Esophagus squamous epithelium (tissue), 4 donors: ENCODE measurements at regions not wholly inside any gene's neighbourhood (a gene's known extent, or its start where the extent isn't known, plus 50 kb on each side); places are given as distances from the start of the nearest gene placed in this dataset.

ENCODE experiments used
- POLR2A ChIP-seq, 4 donors: fragments of 450-650 bp; IDR thresholded peaks; one replicate each; pipeline ENCODE4 v1.6.1; 2017; ENCODE audit warnings: antibody characterized with exemption in 4 of 4, mild to moderate bottlenecking in 4 of 4, moderate library complexity in 3 of 4
- TF ChIP-seq, protein P1 (sequence below), 6 experiments: fragments of 450-650 bp in 4 of 6; fragments of 200-600 bp in 2 of 6; sonication (generic) in 2 of 6; IDR thresholded peaks; one replicate each; pipeline ENCODE4 v1.5.1; 2016 to 2019; ENCODE audit warnings: antibody characterized with exemption in 6 of 6, mild to moderate bottlenecking in 4 of 6, moderate library complexity in 4 of 6

DNA sequence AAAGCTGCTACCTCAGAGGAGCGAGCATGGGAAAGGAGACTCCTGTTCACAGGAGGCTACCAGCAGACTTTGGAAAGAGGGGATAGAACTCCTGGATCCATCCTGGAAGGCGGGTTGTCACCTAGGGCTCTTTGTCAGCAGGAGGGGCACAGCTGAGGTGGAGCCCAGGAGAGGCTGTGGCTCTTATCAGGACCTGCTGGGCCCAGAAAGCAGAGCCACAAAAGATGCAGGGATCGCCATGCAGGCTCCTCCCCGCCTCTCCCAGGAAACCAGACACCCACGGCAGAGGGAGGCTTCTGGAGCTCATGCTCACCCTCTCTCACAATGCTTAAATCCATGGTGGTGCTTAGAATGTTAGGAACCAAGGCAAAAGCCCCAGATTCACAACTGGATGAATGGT, 994.2 kb downstream of the UQCRFS1 start:
- TF ChIP-seq, protein P1, sequence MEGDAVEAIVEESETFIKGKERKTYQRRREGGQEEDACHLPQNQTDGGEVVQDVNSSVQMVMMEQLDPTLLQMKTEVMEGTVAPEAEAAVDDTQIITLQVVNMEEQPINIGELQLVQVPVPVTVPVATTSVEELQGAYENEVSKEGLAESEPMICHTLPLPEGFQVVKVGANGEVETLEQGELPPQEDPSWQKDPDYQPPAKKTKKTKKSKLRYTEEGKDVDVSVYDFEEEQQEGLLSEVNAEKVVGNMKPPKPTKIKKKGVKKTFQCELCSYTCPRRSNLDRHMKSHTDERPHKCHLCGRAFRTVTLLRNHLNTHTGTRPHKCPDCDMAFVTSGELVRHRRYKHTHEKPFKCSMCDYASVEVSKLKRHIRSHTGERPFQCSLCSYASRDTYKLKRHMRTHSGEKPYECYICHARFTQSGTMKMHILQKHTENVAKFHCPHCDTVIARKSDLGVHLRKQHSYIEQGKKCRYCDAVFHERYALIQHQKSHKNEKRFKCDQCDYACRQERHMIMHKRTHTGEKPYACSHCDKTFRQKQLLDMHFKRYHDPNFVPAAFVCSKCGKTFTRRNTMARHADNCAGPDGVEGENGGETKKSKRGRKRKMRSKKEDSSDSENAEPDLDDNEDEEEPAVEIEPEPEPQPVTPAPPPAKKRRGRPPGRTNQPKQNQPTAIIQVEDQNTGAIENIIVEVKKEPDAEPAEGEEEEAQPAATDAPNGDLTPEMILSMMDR (IDR thresholded peaks at IDR 0.05): no peak
- TF ChIP-seq POLR2A (IDR thresholded peaks at IDR 0.05): no peak
